Right hindlimb (tissue), 1 donor: ENCODE measurements at regions not wholly inside any gene's neighbourhood (a gene's known extent, or its start where the extent isn't known, plus 50 kb on each side); places are given as distances from the start of the nearest gene placed in this dataset.
"Not testable (repeated sequence)": the region's sequence is repeated elsewhere in the genome, so short reads cannot be mapped to it uniquely, and the experiment has no call there.

Experiments used
- DNase-seq: peaks from one replicate; pipeline ENCODE4 v3.0.0-alpha.2; 2018

DNA sequence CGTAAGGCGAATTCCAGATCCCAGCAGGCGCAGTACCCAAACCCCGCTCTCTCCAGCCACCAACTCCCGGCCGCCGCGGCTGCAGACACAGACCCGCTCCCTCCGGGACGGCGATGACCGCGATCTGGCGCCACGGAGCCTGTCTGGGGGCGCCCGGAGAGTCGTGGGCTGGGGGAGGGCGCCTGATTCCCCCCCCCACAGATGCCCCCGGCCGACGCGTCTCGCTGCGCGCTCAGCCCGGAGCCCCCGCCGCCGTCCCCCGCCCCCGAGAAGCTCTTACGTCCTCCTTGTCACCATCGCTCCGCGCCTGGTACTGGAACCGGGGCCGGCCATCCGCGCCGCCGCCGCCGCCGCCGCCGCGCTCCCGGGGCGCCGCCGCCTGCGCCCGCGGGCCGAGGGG lies 173.6 kb downstream of the ATP6V0E2 start:
- not testable (repeated sequence) for DNase-seq

DNA sequence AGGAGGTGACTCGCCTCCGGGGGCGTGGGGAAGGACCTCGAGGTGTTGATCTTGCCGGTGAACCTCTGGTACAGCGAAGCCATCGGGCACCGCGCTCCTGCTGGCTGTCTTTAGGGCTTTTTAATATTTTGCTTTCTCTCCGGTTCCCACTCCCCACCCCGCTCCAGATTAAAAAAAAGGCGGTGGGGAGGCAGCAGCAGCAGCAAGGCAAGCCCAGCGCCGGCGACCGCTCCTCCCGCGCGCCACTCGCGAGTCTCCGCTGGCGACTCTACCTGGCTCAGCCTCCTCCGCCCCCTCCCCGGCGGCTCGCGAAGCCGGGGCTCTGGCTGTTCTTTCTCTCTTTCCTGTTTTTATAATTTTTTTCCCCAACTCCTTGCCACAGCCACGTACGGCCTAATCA lies 174.0 kb downstream of the ATP6V0E2 start:
- not testable (repeated sequence) for DNase-seq

- not testable (repeated sequence) for DNase-seq
Measured at GRCh38 chr7:150048244-150049011, 174.7 kb downstream of the ATP6V0E2 start.

- DNase-seq = peak; percentile 64
Measured at GRCh38 chr7:150049012-150049655, 175.4 kb downstream of the ATP6V0E2 start.

DNA sequence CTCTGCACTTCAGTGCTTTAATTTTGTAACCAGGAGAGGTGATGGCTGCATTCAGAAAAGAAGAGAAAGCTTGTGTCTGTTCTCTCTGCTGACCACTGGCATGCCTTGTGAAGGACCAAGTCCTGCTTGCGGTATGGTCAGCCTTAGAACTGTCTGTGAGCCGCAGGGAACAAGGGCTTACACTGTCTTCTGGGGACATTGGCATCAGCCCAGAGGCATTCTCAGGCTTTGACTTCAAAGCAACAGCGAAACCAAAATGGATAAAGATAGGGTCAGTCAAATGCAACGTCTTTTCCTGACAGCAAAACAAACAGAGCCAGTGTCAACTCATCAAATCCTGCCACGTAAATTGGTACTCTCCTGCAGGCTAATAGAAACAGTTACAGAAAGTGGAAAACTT lies 179.6 kb downstream of the ATP6V0E2 start:
- not testable (repeated sequence) for DNase-seq

GRCh38 chr7:150054242-150054641 lies 180.5 kb downstream of the ATP6V0E2 start:
- DNase-seq = not testable (repeated sequence)

- not testable (repeated sequence) for DNase-seq
Measured at GRCh38 chr7:150060259-150061221, 186.8 kb downstream of the ATP6V0E2 start.

DNA sequence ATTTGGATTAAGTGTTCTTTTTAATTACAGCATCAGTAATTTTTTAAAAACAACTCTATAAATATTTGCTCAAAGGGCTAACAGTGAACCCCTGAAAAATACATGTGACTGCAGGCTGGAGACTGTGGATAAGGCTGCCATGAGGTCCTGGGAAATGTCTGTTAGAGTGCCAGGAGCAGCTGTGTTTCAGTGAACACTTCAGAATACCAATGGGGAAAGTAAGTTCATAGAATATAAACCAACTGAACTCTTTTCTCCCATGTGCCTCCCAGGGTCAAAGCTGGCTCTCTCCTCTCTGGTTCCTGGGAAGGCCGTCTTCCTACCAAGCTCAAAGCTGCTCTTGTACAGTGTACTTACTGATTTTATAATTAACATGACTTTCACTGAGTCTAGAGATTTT lies 189.4 kb downstream of the ATP6V0E2 start:
- not testable (repeated sequence) for DNase-seq

DNA sequence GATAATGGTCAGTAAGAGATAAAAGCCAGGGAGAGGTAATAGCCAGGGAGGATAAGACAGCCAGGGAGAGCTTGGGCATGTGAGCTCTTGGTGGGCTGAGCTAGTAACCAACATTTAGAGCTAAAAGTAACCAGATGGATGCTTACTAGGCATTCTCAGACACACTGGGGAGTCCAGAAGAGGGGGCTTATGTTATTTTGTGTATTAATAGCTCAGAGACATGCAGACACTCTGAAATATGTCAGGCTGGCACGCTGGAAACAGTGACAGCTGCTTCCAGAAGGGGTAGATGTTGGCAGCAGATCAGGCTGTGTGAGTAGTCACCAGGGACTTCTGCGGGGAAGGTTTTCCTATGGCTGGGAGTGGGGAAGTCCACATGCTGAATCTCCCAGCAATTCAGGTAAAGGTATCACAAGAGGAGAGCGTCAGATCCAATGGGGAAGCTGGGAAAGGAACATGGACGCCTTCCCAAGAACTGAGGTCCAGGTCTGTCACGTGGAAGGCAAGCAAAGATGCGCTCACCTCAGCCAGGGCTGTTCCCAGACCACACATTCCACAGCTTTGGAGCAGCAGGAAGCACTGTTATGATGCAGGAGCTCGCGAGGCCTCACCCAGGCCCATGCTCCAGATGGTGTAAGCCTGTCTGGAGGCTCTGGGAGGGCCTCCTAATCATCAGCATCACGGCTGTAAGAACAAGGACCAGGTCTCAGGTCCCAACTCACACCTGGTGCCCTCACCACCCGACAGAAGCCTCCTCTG lies 196.0 kb downstream of the ATP6V0E2 start:
- peak; percentile 16 for DNase-seq

DNA sequence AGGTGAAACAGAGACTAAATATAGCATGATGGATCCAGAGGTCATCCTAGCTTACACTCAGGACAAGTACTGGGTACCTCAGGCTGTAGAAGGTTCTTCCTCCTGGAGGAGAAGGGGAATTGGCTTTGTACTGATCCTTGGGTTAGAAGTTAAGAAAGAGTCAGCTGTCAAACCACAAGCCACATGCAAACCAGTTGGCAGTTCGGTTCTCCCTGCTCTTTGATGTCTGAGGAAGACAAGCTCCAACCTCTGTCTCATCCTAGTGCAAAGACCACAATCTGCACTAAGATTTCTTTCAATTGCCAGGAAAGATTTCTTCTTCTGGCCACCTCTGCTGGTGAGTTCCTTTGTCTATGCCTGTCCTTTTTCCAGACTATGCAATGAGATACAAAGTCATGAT lies 203.8 kb downstream of the ATP6V0E2 start:
- DNase-seq = not testable (repeated sequence)

DNA sequence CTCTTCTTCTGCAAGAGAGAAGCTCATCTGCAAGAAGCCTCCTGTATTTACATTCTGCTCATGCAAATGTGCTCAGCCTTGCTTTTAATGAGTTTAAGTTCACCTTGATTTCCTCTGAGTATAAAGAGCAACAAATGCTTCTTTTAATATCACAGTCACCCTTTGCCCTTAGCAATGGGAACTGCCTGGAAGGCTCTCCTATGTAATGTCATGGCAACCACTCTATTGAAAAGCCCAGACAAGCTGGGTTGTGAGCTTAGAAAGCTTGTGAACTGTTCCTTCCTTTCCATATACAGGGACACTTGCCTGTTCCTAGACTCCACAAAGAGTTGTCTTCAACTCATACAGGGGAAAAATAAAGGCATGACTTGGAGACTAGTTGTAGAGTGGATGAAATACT lies 208.1 kb downstream of the ATP6V0E2 start:
- DNase-seq = not testable (repeated sequence)

- DNase-seq = not testable (repeated sequence)
Measured at GRCh38 chr7:150084724-150085123, 211.0 kb downstream of the ATP6V0E2 start.

GRCh38 chr7:150087478-150087877 lies 213.7 kb downstream of the ATP6V0E2 start:
- DNase-seq = not testable (repeated sequence)

- DNase-seq = not testable (repeated sequence)
Measured at GRCh38 chr7:150089139-150089538, 215.4 kb downstream of the ATP6V0E2 start.

- DNase-seq = not testable (repeated sequence)
Measured at GRCh38 chr7:150090776-150091175, 217.0 kb downstream of the ATP6V0E2 start.

DNA sequence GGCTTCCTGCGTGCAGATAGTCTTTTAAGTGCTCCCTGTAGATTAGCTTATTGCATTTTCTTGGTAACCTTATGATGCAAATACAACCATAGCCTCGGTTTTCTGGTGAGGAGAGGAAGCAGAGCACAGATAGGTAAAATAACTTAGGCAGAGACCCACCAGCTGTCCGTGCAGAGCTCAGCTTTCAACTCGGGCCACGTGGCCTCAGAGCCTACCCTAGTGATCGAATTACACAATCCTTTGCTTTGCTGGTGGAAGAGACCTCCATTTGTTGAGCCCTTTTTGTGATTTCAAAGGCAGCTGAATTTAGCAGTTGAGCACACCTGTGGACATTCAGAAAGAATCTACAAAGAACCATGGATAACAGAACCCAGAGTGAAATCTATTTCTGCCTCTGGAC lies 220.1 kb downstream of the ATP6V0E2 start:
- DNase-seq = not testable (repeated sequence)

DNA sequence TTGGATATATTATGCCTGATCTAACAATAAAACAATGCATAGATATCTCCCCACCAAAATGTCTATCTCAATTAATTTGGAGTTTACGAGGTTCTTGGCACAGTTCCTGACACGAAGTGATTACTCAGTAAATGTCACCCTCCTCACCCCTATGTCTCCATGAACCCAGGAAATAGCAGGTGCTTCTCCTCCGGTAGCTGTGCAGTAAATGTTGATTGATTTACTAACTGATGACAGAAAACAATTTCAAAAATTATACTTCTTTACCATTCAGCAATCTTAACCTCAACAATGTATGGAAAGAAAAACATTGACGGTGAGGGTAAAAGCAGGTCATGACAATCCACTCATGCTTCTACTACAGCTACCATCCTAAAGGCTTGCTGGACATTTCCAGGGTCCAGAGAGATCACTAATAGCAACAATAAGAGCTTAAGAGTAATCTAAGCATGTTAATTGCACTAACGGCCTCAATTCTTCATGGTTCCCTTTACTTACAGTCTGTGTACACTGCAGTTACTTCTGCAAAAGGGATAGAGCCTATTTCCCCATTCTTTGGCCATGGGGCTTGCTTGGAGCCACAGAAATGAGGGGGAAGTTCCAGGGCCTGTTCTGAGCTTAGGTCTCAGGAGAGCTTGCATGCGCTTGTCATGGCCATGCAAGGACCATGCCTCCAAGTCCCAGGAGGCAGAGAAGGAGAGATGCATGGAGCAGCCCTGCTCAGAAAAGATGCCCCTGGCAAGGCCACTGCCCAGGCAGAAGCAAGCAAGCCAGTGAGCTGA lies 222.6 kb downstream of the ATP6V0E2 start:
- not testable (repeated sequence) for DNase-seq

DNA sequence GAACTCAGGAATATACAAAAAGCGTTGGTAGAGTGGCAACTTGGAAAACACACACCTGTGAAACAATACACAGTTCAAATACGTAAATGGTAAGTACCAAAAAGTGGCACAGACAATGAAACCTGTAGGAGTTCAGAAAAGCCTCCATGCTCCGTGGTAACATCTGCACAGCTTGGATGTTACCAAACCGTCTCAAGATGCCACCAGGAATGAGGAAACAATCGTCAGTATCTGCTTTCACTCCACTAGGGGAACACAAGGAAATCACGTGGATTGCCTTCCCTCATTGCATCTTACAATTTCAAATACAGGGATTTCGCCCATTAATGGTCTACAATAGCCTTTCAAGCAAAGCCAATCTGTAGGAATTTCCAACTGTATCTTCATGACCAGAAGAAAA lies 224.6 kb upstream of the LRRC61 start:
- not testable (repeated sequence) for DNase-seq

DNA sequence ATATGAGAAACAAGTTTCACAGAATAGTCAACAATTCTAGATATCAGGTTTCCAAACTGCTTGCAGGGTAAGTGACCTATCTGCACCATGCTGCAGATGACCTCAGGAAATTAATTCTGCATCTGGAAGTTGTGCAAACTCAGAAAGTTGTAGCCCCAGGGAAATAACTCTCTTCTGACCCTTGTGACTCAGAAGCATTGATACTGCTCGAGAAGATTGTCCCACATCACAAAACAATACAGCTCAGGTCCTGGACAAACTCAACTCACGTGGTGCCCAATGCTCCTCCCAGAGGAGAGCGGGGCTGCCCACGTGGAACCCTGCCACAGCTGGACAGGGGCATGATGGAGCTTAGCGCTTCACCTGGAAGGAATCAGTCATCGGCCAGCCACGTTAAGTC lies 221.9 kb upstream of the LRRC61 start:
- DNase-seq = not testable (repeated sequence)

DNA sequence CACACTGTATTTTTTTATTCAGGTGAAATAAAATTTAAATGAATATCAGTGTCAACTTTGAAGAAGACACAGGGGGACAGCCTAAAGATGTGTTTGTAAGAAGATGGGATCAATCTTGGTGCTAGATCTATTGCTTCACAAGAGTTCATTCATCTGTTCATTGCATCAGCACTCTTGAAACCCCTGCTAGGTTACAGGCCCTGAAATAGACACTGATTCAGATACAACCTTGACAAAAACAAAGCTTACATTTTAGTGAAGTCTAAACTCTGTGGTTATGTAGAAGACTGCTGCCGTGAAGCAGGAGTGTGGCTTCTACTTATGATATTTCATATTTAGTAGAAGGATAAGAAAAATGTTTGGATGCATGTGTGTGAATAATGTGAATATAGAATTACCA lies 215.9 kb upstream of the LRRC61 start:
- DNase-seq = not testable (repeated sequence)

DNA sequence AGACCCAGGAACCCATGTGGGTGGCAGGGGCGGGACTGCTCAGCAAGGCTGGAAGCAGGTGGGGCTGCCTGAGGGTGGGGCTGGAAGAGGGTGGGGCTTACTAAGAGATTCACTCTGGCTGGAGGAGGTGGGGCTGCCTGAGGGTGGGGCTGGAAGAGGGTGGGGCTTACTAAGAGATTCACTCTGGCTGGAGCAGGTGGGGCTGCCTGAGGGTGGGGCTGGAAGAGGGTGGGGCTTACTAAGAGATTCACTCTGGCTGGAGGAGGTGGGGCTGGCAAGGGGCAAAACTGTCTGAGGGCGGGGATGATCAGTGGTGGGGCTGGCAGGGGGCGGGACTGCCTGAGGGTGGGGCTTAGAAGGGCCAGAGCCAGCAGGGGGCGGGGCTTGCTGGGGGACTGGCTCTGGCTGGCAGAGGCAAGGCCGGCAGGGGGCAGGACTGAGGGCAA lies 212.8 kb upstream of the LRRC61 start:
- DNase-seq = not testable (repeated sequence)
